A549 (cell line): ENCODE measurements at regions not wholly inside any gene's neighbourhood (a gene's known extent, or its start where the extent isn't known, plus 50 kb on each side); places are given as distances from the start of the nearest gene placed in this dataset.

Experiments used
- ATAC-seq, 2 experiments: fragments of 200-7000 bp in 1 of 2; fragments of >200 bp in 1 of 2; cut with Nextera tagmentation in 1 of 2; cut with Tn5 transposase in 1 of 2; 3 replicates each; pipeline versions ENCODE4 v1.8.0 to v1.9.1; 2018 to 2020; ENCODE audit warnings: mild to moderate bottlenecking in 1 of 2, moderate library complexity in 1 of 2
- CTCF ChIA-PET: fragments of 300-600 bp; sonication (Branson Sonifier 250); formaldehyde crosslinking; extraction: SDS; loops from one replicate; lab custom pipeline; 2021; ENCODE audit warnings: antibody characterized with exemption, inconsistent platforms; lab: Yijun Ruan, JAX
- POLR2A ChIA-PET: fragments of 350-600 bp; formaldehyde crosslinking; extraction: SDS; loops from one replicate; lab custom pipeline; 2021; ENCODE audit warnings: antibody characterized with exemption, inconsistent platforms; lab: Yijun Ruan, JAX
- DNase-seq, 2 experiments: peaks; one replicate each; pipeline versions ENCODE4 v3.0.0 to v3.0.0-alpha.2; 2011 to 2016; ENCODE audit warnings: low read depth in 1 of 2, low spot score in 1 of 2
- FAIRE-seq: peaks from 2 replicates; lab custom pipeline; 2011; peaks lifted over from hg19 to GRCh38; lab: Jason Lieb, UNC
- H3K27ac ChIP-seq, 2 experiments: fragments of >200 bp; sonication (Bioruptor Twin); formaldehyde crosslinking; 3 replicates each; pipeline ENCODE4 v1.5.1; 2016 to 2017
- H3K4me1 ChIP-seq: fragments of >200 bp; sonication (Bioruptor Twin); formaldehyde crosslinking; 3 replicates; pipeline ENCODE4 v1.6.1; 2016
- H3K4me2 ChIP-seq: fragments of >200 bp; sonication (Bioruptor Twin); formaldehyde crosslinking; 3 replicates; pipeline ENCODE4 v1.6.1; 2016
- H3K4me3 ChIP-seq: fragments of >200 bp; sonication (Bioruptor Twin); formaldehyde crosslinking; 3 replicates; pipeline ENCODE4 v1.5.1; 2016
- H3K9me3 ChIP-seq: fragments of >200 bp; sonication (Bioruptor Twin); formaldehyde crosslinking; 3 replicates; pipeline ENCODE4 v1.6.1; 2016
- ATOH8 ChIP-seq: fragments of 250-450 bp; sonication (Bioruptor Pico); IDR thresholded peaks from 2 replicates; pipeline ENCODE4 v1.5.0; 2020; ENCODE audit warnings: low read depth, mild to moderate bottlenecking, moderate library complexity
- BCL3 ChIP-seq: fragments of >200 bp; sonication (Bioruptor Twin); formaldehyde crosslinking; IDR thresholded peaks from 3 replicates; pipeline ENCODE4 v1.6.1; 2016
- CHD2 ChIP-seq: fragments of 150-350 bp; IDR thresholded peaks from 2 replicates; pipeline ENCODE4 v1.6.1; 2014; ENCODE audit warnings: low read length; ENCODE audit not compliant: partially characterized antibody
- CHD4 ChIP-seq: fragments of 200-600 bp; sonication (generic); IDR thresholded peaks from 2 replicates; pipeline ENCODE4 v1.6.1; 2016; ENCODE audit warnings: antibody characterized with exemption, mild to moderate bottlenecking, borderline replicate concordance
- EHMT2 ChIP-seq: fragments of 200-600 bp; sonication (generic); IDR thresholded peaks from 2 replicates; pipeline ENCODE4 v1.6.1; 2016; ENCODE audit warnings: antibody characterized with exemption, low read depth, mild to moderate bottlenecking, moderate library complexity
- GATA3 ChIP-seq: IDR thresholded peaks from 2 replicates; pipeline ENCODE4 v1.6.1; 2012; ENCODE audit warnings: borderline replicate concordance
- HDAC2 ChIP-seq: fragments of 200-600 bp; sonication (generic); IDR thresholded peaks from 2 replicates; pipeline ENCODE4 v1.6.1; 2016
- HOXB5 ChIP-seq: fragments of 250-450 bp; sonication (Bioruptor Pico); IDR thresholded peaks from 2 replicates; pipeline ENCODE4 v1.5.0; 2020; ENCODE audit warnings: mild to moderate bottlenecking, moderate library complexity
- JUN ChIP-seq, 2 experiments: fragments of >200 bp; sonication (Bioruptor Twin); formaldehyde crosslinking; IDR thresholded peaks; 2 replicates in 1 of 2; 3 replicates in 1 of 2; pipeline ENCODE4 v1.6.1; 2016 to 2017
- JUNB ChIP-seq: fragments of >200 bp; sonication (Bioruptor Twin); formaldehyde crosslinking; IDR thresholded peaks from 2 replicates; pipeline ENCODE4 v1.6.1; 2016
- KDM1A ChIP-seq: fragments of 200-600 bp; sonication (generic); IDR thresholded peaks from 2 replicates; pipeline ENCODE4 v1.6.1; 2016; ENCODE audit warnings: low read depth, mild to moderate bottlenecking
- KDM5A ChIP-seq: fragments of 200-600 bp; sonication (generic); IDR thresholded peaks from 2 replicates; pipeline ENCODE4 v1.6.1; 2016; ENCODE audit warnings: antibody characterized with exemption, mild to moderate bottlenecking
- MAX ChIP-seq: IDR thresholded peaks from 2 replicates; pipeline ENCODE4 v1.6.1; 2012
- NR3C1 ChIP-seq: fragments of >200 bp; sonication (Bioruptor Twin); formaldehyde crosslinking; IDR thresholded peaks from 3 replicates; pipeline ENCODE4 v1.6.1; 2017
- POLR2A ChIP-seq: IDR thresholded peaks from 2 replicates; pipeline ENCODE4 v1.6.1; 2012; ENCODE audit warnings: mild to moderate bottlenecking, low read length
- RCOR1 ChIP-seq: fragments of 150-350 bp; IDR thresholded peaks from 2 replicates; pipeline ENCODE4 v1.6.1; 2014; ENCODE audit warnings: antibody characterized with exemption, low read length, low read depth
- REST ChIP-seq: fragments of 200-600 bp; sonication (generic); IDR thresholded peaks from 2 replicates; pipeline ENCODE4 v1.6.1; 2016; ENCODE audit warnings: antibody characterized with exemption, mild to moderate bottlenecking, moderate library complexity
- RNF2 ChIP-seq: fragments of 200-600 bp; sonication (generic); IDR thresholded peaks from 2 replicates; pipeline ENCODE4 v1.6.1; 2016; ENCODE audit warnings: low read depth, mild to moderate bottlenecking, antibody characterized with exemption, moderate library complexity, borderline replicate concordance
- SREBF2 ChIP-seq: fragments of 450-650 bp; IDR thresholded peaks from 2 replicates; pipeline ENCODE4 v1.6.1; 2014; ENCODE audit warnings: mild to moderate bottlenecking, moderate library complexity
- TFCP2L1 ChIP-seq: fragments of 250-450 bp; sonication (Bioruptor Pico); IDR thresholded peaks from 2 replicates; pipeline ENCODE4 v1.5.0; 2021; ENCODE audit warnings: mild to moderate bottlenecking
- ZC3H11A ChIP-seq: fragments of 450-650 bp; IDR thresholded peaks from 2 replicates; pipeline ENCODE4 v1.6.1; 2014; ENCODE audit warnings: antibody characterized with exemption, mild to moderate bottlenecking
- ZFP36 ChIP-seq: fragments of 450-650 bp; IDR thresholded peaks from 2 replicates; pipeline ENCODE4 v1.6.1; 2014; ENCODE audit warnings: borderline replicate concordance; ENCODE audit not compliant: partially characterized antibody
- WGBS: methylation state at CpG from one replicate; pipeline ENCODE4 v1.1.6; 2017; ENCODE audit errors: missing lambda C conversion rate; 5-methylcytosine and 5-hydroxymethylcytosine counted together
- TF ChIP-seq, protein P1 (sequence below): fragments of 450-650 bp; IDR thresholded peaks from 2 replicates; pipeline ENCODE4 v1.6.1; 2014; ENCODE audit warnings: antibody characterized with exemption

DNA sequence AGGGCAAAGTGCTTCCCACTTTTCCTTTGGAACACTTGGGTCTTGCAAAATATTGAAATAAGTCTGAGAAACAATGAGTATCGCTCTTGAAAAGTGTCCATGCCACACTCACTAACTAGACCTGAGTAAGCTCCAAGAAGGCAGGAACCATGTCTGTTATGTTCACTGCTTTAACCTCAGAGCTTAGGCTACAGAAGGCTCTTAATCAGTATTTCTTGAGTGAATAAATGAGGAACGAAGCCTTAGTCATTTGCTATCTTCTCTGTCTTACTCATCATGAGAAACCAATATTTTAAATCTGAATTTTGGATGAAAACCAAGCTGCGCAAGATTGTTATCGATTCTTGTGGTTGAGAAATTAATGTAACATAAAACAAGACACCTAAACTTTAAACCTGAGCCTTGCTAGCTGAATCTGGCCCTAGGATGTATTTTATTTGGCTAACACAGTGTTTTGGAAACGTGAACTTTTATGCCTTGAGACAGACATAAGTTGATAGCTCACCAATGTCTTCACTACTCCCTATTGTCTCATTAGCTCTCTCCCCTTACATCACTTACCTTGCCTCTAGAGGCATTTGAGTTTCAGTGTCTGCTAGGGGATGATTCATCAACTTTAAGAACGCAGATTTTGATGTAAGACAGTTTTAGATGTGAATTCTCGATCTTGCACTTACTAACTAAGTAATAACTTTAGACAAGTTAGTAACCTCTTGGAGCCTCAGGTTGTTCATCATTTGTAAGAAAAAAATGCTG, 392.8 kb upstream of the MEIS1 start (continued):
- TF ChIP-seq, protein P1, sequence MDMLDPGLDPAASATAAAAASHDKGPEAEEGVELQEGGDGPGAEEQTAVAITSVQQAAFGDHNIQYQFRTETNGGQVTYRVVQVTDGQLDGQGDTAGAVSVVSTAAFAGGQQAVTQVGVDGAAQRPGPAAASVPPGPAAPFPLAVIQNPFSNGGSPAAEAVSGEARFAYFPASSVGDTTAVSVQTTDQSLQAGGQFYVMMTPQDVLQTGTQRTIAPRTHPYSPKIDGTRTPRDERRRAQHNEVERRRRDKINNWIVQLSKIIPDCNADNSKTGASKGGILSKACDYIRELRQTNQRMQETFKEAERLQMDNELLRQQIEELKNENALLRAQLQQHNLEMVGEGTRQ: no peak
- TF ChIP-seq JUN (IDR thresholded peaks at IDR 0.05) (no peak), MAX (no peak)

GRCh38 chr2:66036948-66037347, 398.0 kb upstream of the MEIS1 start:
- Histone ChIP-seq H3K4me1 (no peaks in the 10 kb centered on the region), H3K27ac (no peak overlapping the region), H3K4me2 (no peak overlapping the region), H3K9me3 (no peaks in the 10 kb centered on the region), H3K4me3 (no peak overlapping the region)
- DNase-seq (no peak), ATAC-seq (no peak), FAIRE-seq (no peak)
- TF ChIP-seq TFCP2L1 (CRISPR knock-in tag) (no peak), SREBF2 (no peak), RNF2 (no peak), HOXB5 (CRISPR knock-in tag) (no peak), ZFP36 (no peak), JUNB (no peak), CHD4 (no peak), EHMT2 (no peak), POLR2A (no peak), NR3C1 (no peak), GATA3 (no peak), CHD2 (no peak), RCOR1 (no peak), KDM5A (no peak), HDAC2 (no peak), BCL3 (no peak), ZC3H11A (no peak), ATOH8 (CRISPR knock-in tag) (no peak), KDM1A (no peak), REST (no peak)
- POLR2A ChIA-PET: no interaction called here
- 75% methylated on average over 1 of the region's 1 CpG for WGBS
- CTCF ChIA-PET: interaction anchor here (1.1 kb wide), 1 partner anchor 45 kb away, joined by 3 read pairs; no protein-coding TSS in a partner anchor
